ENCODE measurements at regions not wholly inside any gene's neighbourhood (a gene's known extent, or its start where the extent isn't known, plus 50 kb on each side); places are given as distances from the start of the nearest gene placed in this dataset.

DNA sequence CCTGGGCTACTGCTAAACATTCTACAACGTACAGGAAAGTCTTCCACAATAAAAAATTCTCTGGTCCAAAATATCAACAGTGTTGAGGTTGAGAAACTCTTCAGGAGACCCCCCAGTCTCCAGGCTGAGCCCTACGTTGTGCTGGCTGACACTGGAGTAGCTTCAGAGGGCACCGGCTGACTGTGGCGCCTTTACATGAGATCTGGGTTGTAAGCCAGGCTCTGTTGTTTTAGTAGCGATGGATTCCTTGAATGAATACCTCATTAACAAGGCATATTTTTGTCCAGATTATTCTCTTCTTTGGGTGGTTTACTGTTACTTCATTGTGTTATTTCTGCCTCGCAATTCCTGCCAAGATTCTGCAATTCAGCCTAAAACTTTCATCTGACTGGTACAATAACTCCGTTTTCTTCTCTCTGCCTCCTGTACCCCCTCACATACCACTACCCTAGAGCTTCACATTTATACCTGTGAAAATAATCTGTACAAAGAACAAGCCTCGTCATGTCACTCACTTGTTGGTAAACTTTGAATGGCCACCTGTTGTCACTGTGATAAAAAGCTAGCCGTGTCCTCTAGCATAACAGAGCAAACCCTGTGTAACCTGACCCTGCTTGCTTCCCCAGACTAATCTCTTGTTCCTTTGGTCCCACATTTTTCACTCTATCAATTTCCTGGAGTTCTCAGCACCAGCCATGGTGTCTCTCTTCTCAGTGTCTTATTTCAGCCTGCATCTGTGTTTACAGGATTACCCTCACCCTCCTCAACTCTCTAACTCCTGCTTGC, 1476.1 kb upstream of the TENM3 start:
- Mint-ChIP-seq H3K27me3 (ENCODE audit: insufficient read depth, unreplicated experiment) (no peaks in the 10 kb centered on the region), H3K9me3 (ENCODE audit: unreplicated experiment) (no peaks in the 10 kb centered on the region), H3K27ac (ENCODE audit: unreplicated experiment) (no peak overlapping the region), H3K36me3 (ENCODE audit: insufficient read depth, unreplicated experiment) (no peaks in the 10 kb centered on the region), H3K4me3 (ENCODE audit: unreplicated experiment) (no peak overlapping the region), H3K4me1 (ENCODE audit: low read depth, unreplicated experiment) (no peaks in the 10 kb centered on the region)
- BruUV-seq (replicated peaks), result no TSS peak
- ChIA-PET POLR2A (no interaction called here), CTCF (no interaction called here)
- Histone ChIP-seq H3K27me3 (replicated peaks; ENCODE audit: control insufficient read depth, insufficient read depth, low read length) (no peaks in the 10 kb centered on the region), H3K4me1 (no peaks in the 10 kb centered on the region), H3K36me3 (ENCODE audit: control insufficient read depth, insufficient read depth, low read length) (no peaks in the 10 kb centered on the region), H3K4me3 (ENCODE audit: low read depth, low read length) (no peak overlapping the region), H3K9me3 (no peaks in the 10 kb centered on the region)
- intact Hi-C loops (cut with micrococcal nuclease; ENCODE audit: unreplicated experiment), result no loop called here
- DNase-seq, result no peak
- TF ChIP-seq, protein P1, sequence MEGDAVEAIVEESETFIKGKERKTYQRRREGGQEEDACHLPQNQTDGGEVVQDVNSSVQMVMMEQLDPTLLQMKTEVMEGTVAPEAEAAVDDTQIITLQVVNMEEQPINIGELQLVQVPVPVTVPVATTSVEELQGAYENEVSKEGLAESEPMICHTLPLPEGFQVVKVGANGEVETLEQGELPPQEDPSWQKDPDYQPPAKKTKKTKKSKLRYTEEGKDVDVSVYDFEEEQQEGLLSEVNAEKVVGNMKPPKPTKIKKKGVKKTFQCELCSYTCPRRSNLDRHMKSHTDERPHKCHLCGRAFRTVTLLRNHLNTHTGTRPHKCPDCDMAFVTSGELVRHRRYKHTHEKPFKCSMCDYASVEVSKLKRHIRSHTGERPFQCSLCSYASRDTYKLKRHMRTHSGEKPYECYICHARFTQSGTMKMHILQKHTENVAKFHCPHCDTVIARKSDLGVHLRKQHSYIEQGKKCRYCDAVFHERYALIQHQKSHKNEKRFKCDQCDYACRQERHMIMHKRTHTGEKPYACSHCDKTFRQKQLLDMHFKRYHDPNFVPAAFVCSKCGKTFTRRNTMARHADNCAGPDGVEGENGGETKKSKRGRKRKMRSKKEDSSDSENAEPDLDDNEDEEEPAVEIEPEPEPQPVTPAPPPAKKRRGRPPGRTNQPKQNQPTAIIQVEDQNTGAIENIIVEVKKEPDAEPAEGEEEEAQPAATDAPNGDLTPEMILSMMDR (IDR thresholded peaks at IDR 0.05; ENCODE audit: insufficient read depth in 1 of 2, low read depth in 1 of 2, low read length in 1 of 2, severe bottlenecking in 1 of 2, unreplicated experiment in 1 of 2), result no peak

DNA sequence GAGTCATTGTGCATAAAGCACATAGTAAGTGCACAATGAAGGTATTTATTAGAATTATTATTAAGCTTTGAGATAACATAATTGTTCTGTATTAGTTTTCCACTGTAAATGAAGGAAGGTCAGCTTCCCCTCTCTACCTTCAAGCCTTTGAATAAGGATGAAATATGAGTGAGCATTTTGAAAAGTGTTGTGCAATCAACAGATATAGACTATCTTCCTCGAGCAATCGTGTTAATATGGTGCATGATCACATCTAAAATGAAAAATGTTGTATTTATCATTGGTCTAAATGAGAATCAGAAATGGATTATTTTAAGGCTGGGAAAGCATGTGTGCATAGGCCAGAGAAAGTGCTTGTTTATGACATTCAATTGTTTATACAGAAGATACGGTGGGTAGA, 1474.6 kb upstream of the TENM3 start:
- no peaks in the 10 kb centered on the region for H3K4me1 Mint-ChIP-seq (ENCODE audit: low read depth, unreplicated experiment)

DNA sequence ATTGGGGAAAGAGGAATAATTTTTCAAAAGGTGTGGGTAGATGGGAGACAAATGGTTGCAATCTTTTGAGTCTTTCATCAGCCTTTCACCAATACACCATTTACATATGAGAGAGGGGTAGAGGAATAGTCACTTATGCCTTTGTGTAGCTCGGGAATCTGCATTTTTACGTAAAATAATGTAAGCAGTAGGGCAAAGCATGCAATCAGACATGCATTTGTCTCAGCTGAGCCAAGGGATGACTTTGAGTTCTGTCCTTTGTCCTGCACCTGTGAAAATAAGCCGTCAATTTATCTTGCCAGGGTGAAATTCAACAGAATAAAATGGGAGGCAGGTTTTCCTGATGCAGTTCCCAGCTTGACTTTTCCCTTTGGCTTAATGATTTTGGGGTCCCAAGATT, 1473.4 kb upstream of the TENM3 start:
- Histone ChIP-seq H3K27me3 (replicated peaks; ENCODE audit: control insufficient read depth, insufficient read depth, low read length) (no peaks in the 10 kb centered on the region), H3K4me3 (ENCODE audit: low read depth, low read length) (no peak overlapping the region), H3K4me1 (no peaks in the 10 kb centered on the region), H3K36me3 (ENCODE audit: control insufficient read depth, insufficient read depth, low read length) (no peaks in the 10 kb centered on the region), H3K9me3 (no peaks in the 10 kb centered on the region)
- H3K9me3 Mint-ChIP-seq (ENCODE audit: unreplicated experiment), result no peaks in the 10 kb centered on the region
- ChIA-PET POLR2A (no interaction called here), CTCF (no interaction called here)
- H3K27me3 Mint-ChIP-seq (ENCODE audit: insufficient read depth, unreplicated experiment), result no peaks in the 10 kb centered on the region
- no peaks in the 10 kb centered on the region for H3K36me3 Mint-ChIP-seq (ENCODE audit: insufficient read depth, unreplicated experiment)
- DNase-seq, result no peak
- intact Hi-C loops (cut with micrococcal nuclease; ENCODE audit: unreplicated experiment), result no loop called here
- no peaks in the 10 kb centered on the region for H3K4me1 Mint-ChIP-seq (ENCODE audit: low read depth, unreplicated experiment)
- no peak overlapping the region for H3K4me3 Mint-ChIP-seq (ENCODE audit: unreplicated experiment)
- TF ChIP-seq, protein P1 (IDR thresholded peaks at IDR 0.05; ENCODE audit: insufficient read depth in 1 of 2, low read depth in 1 of 2, low read length in 1 of 2, severe bottlenecking in 1 of 2, unreplicated experiment in 1 of 2), result no peak
- no peak overlapping the region for H3K27ac Mint-ChIP-seq (ENCODE audit: unreplicated experiment)
- BruUV-seq (replicated peaks), result no TSS peak

More for the DNA sequence above, 1474.6 kb upstream of the TENM3 start:
- CTCF ChIA-PET, result no interaction called here
- H3K27me3 ChIP-seq (replicated peaks; ENCODE audit: control insufficient read depth, insufficient read depth, low read length), result no peaks in the 10 kb centered on the region
- H3K27ac Mint-ChIP-seq (ENCODE audit: unreplicated experiment), result no peak overlapping the region
- TF ChIP-seq, protein P1 (IDR thresholded peaks at IDR 0.05; ENCODE audit: insufficient read depth in 1 of 2, low read depth in 1 of 2, low read length in 1 of 2, severe bottlenecking in 1 of 2, unreplicated experiment in 1 of 2), result no peak
- no peaks in the 10 kb centered on the region for H3K36me3 Mint-ChIP-seq (ENCODE audit: insufficient read depth, unreplicated experiment)
- POLR2A ChIA-PET, result no interaction called here
- H3K9me3 Mint-ChIP-seq (ENCODE audit: unreplicated experiment), result no peaks in the 10 kb centered on the region
- DNase-seq, result no peak
- no peaks in the 10 kb centered on the region for H3K36me3 ChIP-seq (ENCODE audit: control insufficient read depth, insufficient read depth, low read length)
- H3K27me3 Mint-ChIP-seq (ENCODE audit: insufficient read depth, unreplicated experiment), result no peaks in the 10 kb centered on the region
- intact Hi-C loops (cut with micrococcal nuclease; ENCODE audit: unreplicated experiment), result no loop called here
- no peak overlapping the region for H3K4me3 Mint-ChIP-seq (ENCODE audit: unreplicated experiment)
- H3K4me3 ChIP-seq (ENCODE audit: low read depth, low read length), result no peak overlapping the region
- BruUV-seq (replicated peaks), result no TSS peak
- H3K4me1 ChIP-seq, result no peaks in the 10 kb centered on the region
- no peaks in the 10 kb centered on the region for H3K9me3 ChIP-seq

Measured in Caco-2 (cell line).